ENCODE measurements at regions not wholly inside any gene's neighbourhood (a gene's known extent, or its start where the extent isn't known, plus 50 kb on each side); places are given as distances from the start of the nearest gene placed in this dataset.

DNA sequence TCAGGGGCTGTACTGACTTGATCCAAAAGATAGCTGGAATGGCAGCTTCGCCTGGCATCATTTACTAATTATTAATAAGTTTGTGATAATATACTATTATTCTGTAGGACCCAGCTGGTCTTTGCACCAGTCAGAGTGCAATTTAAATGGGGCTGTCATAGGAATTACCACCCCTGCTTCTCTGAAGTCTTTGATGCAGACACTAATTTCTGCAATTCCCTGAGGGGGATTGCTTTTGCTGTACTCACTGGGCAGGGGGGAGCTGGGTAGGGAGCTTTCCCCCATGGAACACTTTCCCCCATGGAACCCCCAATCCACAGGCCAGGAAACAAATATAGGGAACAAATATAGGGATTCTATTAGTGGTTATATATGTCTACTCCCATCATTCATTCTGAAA, 54.9 kb upstream of the TSKU start:
- Histone ChIP-seq H3K27ac (no peak overlapping the region), H3K27me3 (no peaks in the 10 kb centered on the region), H3K9me3 (replicated peaks in 1 of 3) (no peaks in the 10 kb centered on the region), H3K4me3 (no peak overlapping the region), H3K4me1 (replicated peaks in 1 of 2) (peaks cover 0 to 4% of the 10 kb centered on the region in 2 donors), H3K36me3 (replicated peaks in 1 of 2) (no peaks in the 10 kb centered on the region)
- TF ChIP-seq POLR2A (IDR thresholded peaks at IDR 0.05) (no peak), CTCF (IDR thresholded peaks at IDR 0.05) (no peak)
- no peak for DNase-seq
- 82 to 93% (median 87%) methylated on average over 1 of the region's 1 CpG for WGBS, 4 donors
- intact Hi-C loops (cut with DNase I): no loop called here

DNA sequence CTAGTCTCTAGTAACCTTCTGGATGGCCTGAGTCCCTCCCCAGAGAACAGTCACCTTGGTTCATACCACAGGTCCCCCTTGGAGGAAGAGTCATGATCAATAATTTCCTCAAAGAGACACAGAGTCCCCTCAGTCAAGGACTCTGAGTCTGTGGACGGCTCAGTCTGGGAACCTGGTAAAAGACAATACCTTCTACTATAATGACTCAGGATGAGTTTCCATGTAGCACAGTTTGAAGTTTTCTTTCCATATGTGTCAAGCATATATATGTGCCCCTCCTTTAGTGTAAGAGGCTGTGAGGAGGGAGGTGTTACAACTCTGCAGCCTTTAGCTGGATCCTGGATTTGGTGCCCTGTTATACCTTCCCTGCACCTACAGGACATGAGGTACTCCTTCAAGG, 54.4 kb upstream of the TSKU start:
- no peaks in the 10 kb centered on the region for H3K9me3 ChIP-seq (replicated peaks in 1 of 3)
- no peak for DNase-seq
- intact Hi-C loops (cut with DNase I): no loop called here
- 64 to 90% (median 68%) methylated on average over 1 of the region's 1 CpG for WGBS, 4 donors
- no peaks in the 10 kb centered on the region for H3K27me3 ChIP-seq
- TF ChIP-seq CTCF (IDR thresholded peaks at IDR 0.05): no peak
- TF ChIP-seq POLR2A (IDR thresholded peaks at IDR 0.05): no peak
- peaks cover 0 to 4% of the 10 kb centered on the region in 2 donors for H3K4me1 ChIP-seq (replicated peaks in 1 of 2)
- no peaks in the 10 kb centered on the region for H3K36me3 ChIP-seq (replicated peaks in 1 of 2)
- no peak overlapping the region for H3K4me3 ChIP-seq
- no peak overlapping the region for H3K27ac ChIP-seq

DNA sequence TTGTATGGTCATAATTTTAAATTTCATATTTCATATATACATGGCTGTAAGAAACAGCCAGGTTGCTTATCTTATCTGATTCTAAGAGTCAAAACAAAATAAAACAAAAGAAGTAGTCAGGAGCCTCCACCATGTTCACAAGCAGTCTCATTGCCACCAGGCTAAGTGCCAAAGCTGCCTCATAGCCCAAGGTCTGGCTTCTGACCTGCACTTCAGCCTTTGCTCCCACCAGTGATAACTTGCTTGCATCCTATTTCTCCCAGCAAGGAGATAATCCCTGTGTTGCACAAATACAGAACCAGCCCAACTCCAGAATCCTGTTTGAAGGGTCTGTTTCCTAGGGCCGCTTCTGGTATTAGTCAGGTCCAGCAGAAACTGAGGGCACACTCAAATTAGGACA, 53.9 kb upstream of the TSKU start:
- Histone ChIP-seq H3K36me3 (replicated peaks in 1 of 2) (no peaks in the 10 kb centered on the region), H3K4me1 (replicated peaks in 1 of 2) (peaks cover 0 to 4% of the 10 kb centered on the region in 2 donors), H3K27ac (no peak overlapping the region), H3K27me3 (no peaks in the 10 kb centered on the region), H3K9me3 (replicated peaks in 1 of 3) (no peaks in the 10 kb centered on the region), H3K4me3 (no peak overlapping the region)
- WGBS, 4 donors: 85 to 89% (median 87%) methylated on average over 1 of the region's 1 CpG
- no peak for TF ChIP-seq POLR2A (IDR thresholded peaks at IDR 0.05)
- no peak for TF ChIP-seq CTCF (IDR thresholded peaks at IDR 0.05)
- intact Hi-C loops (cut with DNase I): no loop called here
- peak in 5 of 7 donors; percentile 51 to 80 (median 64) for DNase-seq

GRCh38 chr11:76730887-76731565, 52.1 kb upstream of the TSKU start:
- no peak for DNase-seq
- 72 to 94% (median 75%) methylated on average over 5 to 6 of the region's 6 CpGs for WGBS, 4 donors

More at GRCh38 chr11:76730887-76731565, 52.1 kb upstream of the TSKU start:
- H3K36me3 ChIP-seq (replicated peaks in 1 of 2): no peaks in the 10 kb centered on the region
- TF ChIP-seq CTCF (IDR thresholded peaks at IDR 0.05) (no peak), POLR2A (IDR thresholded peaks at IDR 0.05) (no peak)
- H3K4me3 ChIP-seq: no peak overlapping the region
- peaks cover 0 to 4% of the 10 kb centered on the region in 2 donors for H3K4me1 ChIP-seq (replicated peaks in 1 of 2)
- H3K27me3 ChIP-seq: no peaks in the 10 kb centered on the region
- H3K27ac ChIP-seq: no peak overlapping the region
- H3K9me3 ChIP-seq (replicated peaks in 1 of 3): no peaks in the 10 kb centered on the region
- intact Hi-C loops (cut with DNase I): loop anchor here (5.0 kb wide), 2 partner anchors 66 to 191 kb away; no protein-coding TSS in a partner anchor

All from adrenal gland (tissue), 9 donors.